OCI-LY3 (cell line): ENCODE measurements at regions not wholly inside any gene's neighbourhood (a gene's known extent, or its start where the extent isn't known, plus 50 kb on each side); places are given as distances from the start of the nearest gene placed in this dataset.

Source experiments
- H2AFZ ChIP-seq: fragments of 200-600, 300-600 bp; shearing (Covaris generic); 2 replicates; pipeline ENCODE4 v1.6.0; 2014; ENCODE audit warnings: antibody characterized with exemption, low read depth, low read length
- H3K27ac ChIP-seq: fragments of 200-600, 300-600 bp; sonication (generic); 2 replicates; pipeline ENCODE4 v1.5.1; 2014; ENCODE audit warnings: mild to moderate bottlenecking, low read length, moderate library complexity, mixed read lengths
- H3K27me3 ChIP-seq: fragments of 200-600, 300-600 bp; sonication (generic); 2 replicates; pipeline ENCODE4 v1.6.1; 2014; ENCODE audit warnings: low read depth, low read length, mixed read lengths
- H3K36me3 ChIP-seq: fragments of 200-600, 300-600 bp; sonication (generic); replicated peaks from 2 replicates; pipeline ENCODE3; 2014; ENCODE audit warnings: low read depth, low read length, mixed read lengths
- H3K4me1 ChIP-seq: fragments of 300-600, 200-600 bp; sonication (generic); 2 replicates; pipeline ENCODE4 v1.6.1; 2014; ENCODE audit warnings: low read length, mixed read lengths
- H3K4me2 ChIP-seq: fragments of 200-600, 300-600 bp; sonication (generic); 2 replicates; pipeline ENCODE4 v1.6.1; 2014; ENCODE audit warnings: low read length, mixed read lengths
- H3K4me3 ChIP-seq: fragments of 300-600, 200-600 bp; sonication (generic); 2 replicates; pipeline ENCODE4 v1.5.1; 2014; ENCODE audit warnings: antibody characterized with exemption, mild to moderate bottlenecking, low read length, moderate library complexity
- H3K79me2 ChIP-seq: fragments of 300-600, 200-600 bp; shearing (Covaris generic); 2 replicates; pipeline ENCODE4 v1.6.1; 2014; ENCODE audit warnings: mild to moderate bottlenecking, low read length, mixed read lengths
- H3K9ac ChIP-seq: fragments of 300-600, 200-600 bp; shearing (Covaris generic); 2 replicates; pipeline ENCODE4 v1.6.0; 2014; ENCODE audit warnings: mild to moderate bottlenecking, low read length, moderate library complexity
- H3K9me3 ChIP-seq: fragments of 200-600, 300-600 bp; shearing (Covaris generic); 2 replicates; pipeline ENCODE4 v1.6.1; 2014; ENCODE audit warnings: low read length, mixed read lengths; ENCODE audit not compliant: insufficient read depth
- H4K20me1 ChIP-seq: fragments of 200-600, 300-600 bp; sonication (generic); 2 replicates; pipeline ENCODE4 v1.6.1; 2016; ENCODE audit warnings: low read length, mixed read lengths; ENCODE audit not compliant: insufficient read depth
- EZH2phosphoT487 ChIP-seq: fragments of 200-600 bp; shearing (Covaris generic); IDR thresholded peaks from 2 replicates; pipeline ENCODE4 v1.6.1; 2018; ENCODE audit warnings: antibody characterized with exemption, mixed run types, low read depth
- TF ChIP-seq, protein P1 (sequence below): fragments of 200-600, 300-600 bp; sonication (generic); IDR thresholded peaks from 2 replicates; pipeline ENCODE4 v1.5.1; 2014; ENCODE audit warnings: antibody characterized with exemption, low read length, low read depth

DNA sequence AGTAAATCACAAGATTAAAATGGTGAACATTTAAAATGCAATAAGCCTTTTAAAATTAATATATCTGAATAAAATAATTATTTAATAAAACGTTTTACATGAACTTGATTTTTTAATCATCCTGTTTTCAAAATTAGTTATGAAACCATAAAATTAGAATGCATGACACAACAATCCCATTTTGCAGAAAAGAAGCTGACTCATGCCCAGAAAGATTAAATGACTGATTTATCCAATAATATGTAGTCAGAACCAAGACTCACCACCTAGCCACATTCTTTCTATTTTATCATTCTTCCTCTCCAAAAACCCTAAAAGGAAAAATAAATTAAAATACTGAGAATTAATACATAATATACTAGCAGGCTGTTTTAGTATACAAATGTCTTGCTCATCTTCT, 83.0 kb upstream of the LGR5 start:
- H3K27ac ChIP-seq = no peak overlapping the region
- no peak overlapping the region for H3K9ac ChIP-seq
- H3K79me2 ChIP-seq = no peaks in the 10 kb centered on the region

GRCh38 chr12:71354871-71355270, 84.7 kb upstream of the LGR5 start:
- Histone ChIP-seq H3K36me3 (no peaks in the 10 kb centered on the region), H3K27me3 (no peaks in the 10 kb centered on the region), H3K27ac (no peak overlapping the region), H3K4me1 (no peaks in the 10 kb centered on the region), H3K9ac (no peak overlapping the region), H3K9me3 (peaks cover 3% of the 10 kb centered on the region; the same call in 1 of the 2 replicates), H2AFZ (no peak overlapping the region), H4K20me1 (no peaks in the 10 kb centered on the region), H3K4me3 (no peak overlapping the region), H3K4me2 (no peak overlapping the region), H3K79me2 (no peaks in the 10 kb centered on the region)
- TF ChIP-seq, protein P1, sequence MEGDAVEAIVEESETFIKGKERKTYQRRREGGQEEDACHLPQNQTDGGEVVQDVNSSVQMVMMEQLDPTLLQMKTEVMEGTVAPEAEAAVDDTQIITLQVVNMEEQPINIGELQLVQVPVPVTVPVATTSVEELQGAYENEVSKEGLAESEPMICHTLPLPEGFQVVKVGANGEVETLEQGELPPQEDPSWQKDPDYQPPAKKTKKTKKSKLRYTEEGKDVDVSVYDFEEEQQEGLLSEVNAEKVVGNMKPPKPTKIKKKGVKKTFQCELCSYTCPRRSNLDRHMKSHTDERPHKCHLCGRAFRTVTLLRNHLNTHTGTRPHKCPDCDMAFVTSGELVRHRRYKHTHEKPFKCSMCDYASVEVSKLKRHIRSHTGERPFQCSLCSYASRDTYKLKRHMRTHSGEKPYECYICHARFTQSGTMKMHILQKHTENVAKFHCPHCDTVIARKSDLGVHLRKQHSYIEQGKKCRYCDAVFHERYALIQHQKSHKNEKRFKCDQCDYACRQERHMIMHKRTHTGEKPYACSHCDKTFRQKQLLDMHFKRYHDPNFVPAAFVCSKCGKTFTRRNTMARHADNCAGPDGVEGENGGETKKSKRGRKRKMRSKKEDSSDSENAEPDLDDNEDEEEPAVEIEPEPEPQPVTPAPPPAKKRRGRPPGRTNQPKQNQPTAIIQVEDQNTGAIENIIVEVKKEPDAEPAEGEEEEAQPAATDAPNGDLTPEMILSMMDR = no peak
- TF ChIP-seq EZH2phosphoT487 = no peak

More for the DNA sequence above, 83.0 kb upstream of the LGR5 start:
- no peak overlapping the region for H3K4me3 ChIP-seq
- no peaks in the 10 kb centered on the region for H3K4me1 ChIP-seq
- no peak for TF ChIP-seq EZH2phosphoT487
- TF ChIP-seq, protein P1 = no peak
- no peak overlapping the region for H2AFZ ChIP-seq
- H4K20me1 ChIP-seq = no peaks in the 10 kb centered on the region
- no peak overlapping the region for H3K4me2 ChIP-seq
- H3K27me3 ChIP-seq = no peaks in the 10 kb centered on the region
- H3K9me3 ChIP-seq = peaks cover 6% of the 10 kb centered on the region; the same call in 1 of the 2 replicates
- no peaks in the 10 kb centered on the region for H3K36me3 ChIP-seq

DNA sequence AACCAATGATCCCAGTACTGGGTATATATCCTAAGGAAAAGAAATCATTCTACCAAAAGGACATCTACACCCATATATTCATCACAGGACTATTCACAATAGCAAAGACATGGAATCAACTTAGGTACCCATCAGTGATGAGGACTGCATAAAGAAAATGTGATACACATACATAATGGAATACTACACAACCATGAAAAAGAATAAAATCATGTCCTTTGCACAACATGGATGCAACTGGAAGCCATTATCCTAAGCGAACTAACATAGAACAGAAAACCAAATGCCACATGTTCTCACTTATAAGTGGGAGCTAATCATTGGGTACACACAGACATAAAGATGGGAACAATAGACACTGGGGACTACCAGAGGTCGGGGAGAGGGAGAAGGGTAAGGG, 86.0 kb upstream of the LGR5 start:
- no peak overlapping the region for H3K4me2 ChIP-seq
- no peak overlapping the region for H2AFZ ChIP-seq
- H4K20me1 ChIP-seq = no peaks in the 10 kb centered on the region
- H3K27me3 ChIP-seq = no peaks in the 10 kb centered on the region
- H3K9me3 ChIP-seq = no peaks in the 10 kb centered on the region
- no peak overlapping the region for H3K27ac ChIP-seq
- H3K4me1 ChIP-seq = no peaks in the 10 kb centered on the region
- no peaks in the 10 kb centered on the region for H3K36me3 ChIP-seq
- H3K4me3 ChIP-seq = no peak overlapping the region
- no peaks in the 10 kb centered on the region for H3K79me2 ChIP-seq
- TF ChIP-seq EZH2phosphoT487 = no peak
- TF ChIP-seq, protein P1 = no peak
- H3K9ac ChIP-seq = no peak overlapping the region

DNA sequence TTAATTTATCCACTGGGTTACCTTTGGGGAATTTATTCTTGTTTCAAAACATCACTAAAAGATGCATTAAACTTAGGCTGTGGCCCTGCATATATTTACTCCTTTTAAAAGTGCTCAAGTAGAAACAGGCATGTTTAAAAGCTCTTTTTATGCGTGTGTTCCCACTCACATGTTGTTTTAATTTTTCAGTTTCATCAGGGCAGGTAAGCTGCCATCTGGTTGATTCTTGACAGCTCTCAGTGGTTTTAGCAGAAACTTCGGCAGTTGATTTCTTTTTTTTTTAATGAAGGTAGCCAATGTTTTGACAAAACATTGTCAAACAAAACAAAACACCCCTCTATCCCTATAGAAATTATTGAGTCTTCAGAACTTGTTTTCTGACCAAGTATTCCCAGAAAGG, 89.6 kb upstream of the LGR5 start:
- no peaks in the 10 kb centered on the region for H4K20me1 ChIP-seq
- no peaks in the 10 kb centered on the region for H3K4me1 ChIP-seq
- H3K9ac ChIP-seq = no peak overlapping the region
- H3K4me3 ChIP-seq = no peak overlapping the region
- H3K79me2 ChIP-seq = no peaks in the 10 kb centered on the region
- no peaks in the 10 kb centered on the region for H3K36me3 ChIP-seq
- H3K9me3 ChIP-seq = no peaks in the 10 kb centered on the region
- H3K4me2 ChIP-seq = no peak overlapping the region
- H3K27ac ChIP-seq = no peak overlapping the region
- no peak for TF ChIP-seq EZH2phosphoT487
- TF ChIP-seq, protein P1 = no peak
- no peak overlapping the region for H2AFZ ChIP-seq
- no peaks in the 10 kb centered on the region for H3K27me3 ChIP-seq
